GM19397 (cell line): ENCODE measurements at regions not wholly inside any gene's neighbourhood (a gene's known extent, or its start where the extent isn't known, plus 50 kb on each side); places are given as distances from the start of the nearest gene placed in this dataset.
"Not testable (repeated sequence)": the region's sequence is repeated elsewhere in the genome, so short reads cannot be mapped to it uniquely, and the experiment has no call there.

Experiments
- ATAC-seq: cut with Tn5 transposase; IDR thresholded peaks from one replicate; pipeline ENCODE4 v1.9.1; 2021; ENCODE audit warnings: mild to moderate bottlenecking, moderate library complexity; ENCODE audit not compliant: unreplicated experiment

DNA sequence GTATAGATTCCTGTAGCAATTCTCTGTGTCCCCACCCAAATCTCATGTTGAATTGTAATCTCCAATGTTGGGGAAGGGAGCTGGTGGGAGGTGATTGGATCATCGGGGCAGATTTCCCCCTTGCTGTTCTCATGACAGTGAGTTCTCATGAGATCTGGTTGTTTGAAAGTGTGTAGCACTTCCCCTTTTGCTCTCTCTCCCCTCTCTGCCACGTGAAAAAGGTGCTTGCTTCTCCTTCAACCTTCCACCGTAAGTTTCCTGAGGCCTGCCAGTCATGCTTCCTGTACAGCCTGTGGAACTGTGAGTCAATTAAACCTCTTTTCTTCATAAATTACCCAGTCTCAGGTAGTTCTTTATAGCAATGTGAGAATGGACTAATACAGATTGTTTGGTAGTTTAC is 175.3 kb upstream of the ACO1 start:
- not testable (repeated sequence) for ATAC-seq

GRCh38 chr9:32218100-32218767 is 166.2 kb upstream of the ACO1 start:
- peak; percentile 98 for ATAC-seq

GRCh38 chr9:32220750-32221149 is 163.7 kb upstream of the ACO1 start:
- ATAC-seq, result no peak

DNA sequence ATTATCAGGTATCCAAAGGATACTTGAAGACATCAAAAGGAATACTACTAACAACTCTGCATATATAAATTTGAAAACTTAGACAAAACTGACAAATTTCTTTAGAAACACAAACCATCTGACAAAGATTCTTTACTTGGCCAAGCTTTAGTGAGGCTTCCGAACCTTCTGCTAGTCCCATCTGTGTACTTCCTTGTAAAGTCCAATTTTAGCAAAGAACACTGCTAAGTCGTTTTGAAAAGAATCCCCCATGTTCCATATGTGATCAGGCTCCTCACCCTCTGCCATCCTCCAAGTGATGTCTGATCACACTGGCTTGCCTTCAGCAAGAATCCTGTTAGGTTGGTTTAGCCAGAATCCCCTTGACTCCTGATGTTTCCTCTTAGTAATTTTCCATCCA is 150.0 kb upstream of the ACO1 start:
- ATAC-seq, result no peak

- ATAC-seq, result no peak
Measured at GRCh38 chr9:32247168-32247567, 137.3 kb upstream of the ACO1 start.

GRCh38 chr9:32248189-32248712 is 136.2 kb upstream of the ACO1 start:
- no peak for ATAC-seq

- ATAC-seq, result peak; percentile 85
Measured at GRCh38 chr9:32251539-32251938, 132.9 kb upstream of the ACO1 start.

DNA sequence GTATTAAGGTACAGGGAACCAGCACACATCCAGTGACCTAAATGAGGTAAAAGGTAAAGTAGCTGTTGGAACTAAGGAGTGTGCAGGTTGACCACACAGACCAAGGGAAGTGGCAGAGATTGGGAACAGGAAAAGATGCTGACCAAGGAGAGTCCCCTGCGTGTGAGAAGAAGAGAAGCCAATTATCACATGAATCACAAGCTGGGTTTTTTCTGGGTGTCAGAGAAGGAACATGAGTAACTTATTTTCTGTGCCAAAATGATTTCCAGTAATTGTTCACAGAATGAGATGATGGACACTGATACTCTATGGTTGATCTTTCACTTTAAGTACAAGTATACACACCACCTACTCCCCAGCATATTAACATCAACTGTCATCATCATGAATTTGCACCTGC is 130.7 kb upstream of the ACO1 start:
- ATAC-seq, result no peak

DNA sequence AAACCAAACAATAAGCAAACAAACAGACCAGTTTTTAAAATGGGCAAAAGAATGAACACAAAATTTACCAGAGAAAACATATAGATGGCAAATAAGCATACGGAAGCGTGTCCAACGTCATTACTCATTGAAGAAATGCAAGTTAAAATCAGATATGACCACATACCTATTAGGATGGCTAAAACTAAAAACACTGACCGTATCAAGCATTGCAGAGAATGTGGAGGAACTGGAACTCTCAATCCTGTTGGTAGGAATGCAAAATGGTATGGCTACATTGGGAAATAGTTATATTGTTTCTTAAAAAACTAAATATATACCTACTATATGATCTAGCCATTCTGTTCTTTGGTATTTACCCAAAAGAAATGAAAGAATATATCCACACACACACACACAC is 129.4 kb upstream of the ACO1 start:
- ATAC-seq, result no peak

- ATAC-seq, result no peak
Measured at GRCh38 chr9:32258482-32258881, 126.0 kb upstream of the ACO1 start.

GRCh38 chr9:32260151-32260862 is 124.1 kb upstream of the ACO1 start:
- ATAC-seq, result no peak

GRCh38 chr9:32264170-32264864 is 120.1 kb upstream of the ACO1 start:
- no peak for ATAC-seq

DNA sequence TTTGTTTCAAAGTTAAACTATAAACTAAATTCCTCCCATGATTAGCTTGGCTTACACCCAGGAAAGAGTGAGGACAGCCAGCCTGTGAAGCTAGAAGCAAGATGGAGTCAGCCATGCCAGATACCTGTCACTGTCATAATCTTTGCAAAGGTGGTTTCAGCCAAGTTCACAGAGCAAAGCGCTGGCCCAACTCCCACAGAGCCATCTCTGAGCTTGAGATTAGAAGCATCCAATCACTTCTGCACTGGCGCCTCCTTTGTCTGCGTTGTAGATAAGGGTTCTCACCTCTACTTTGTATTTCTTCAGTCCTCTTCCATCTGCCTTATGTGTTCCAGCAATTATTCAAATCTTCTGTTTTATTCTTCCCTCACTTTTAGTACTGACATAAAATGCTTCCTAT is 119.4 kb upstream of the ACO1 start:
- no peak for ATAC-seq

DNA sequence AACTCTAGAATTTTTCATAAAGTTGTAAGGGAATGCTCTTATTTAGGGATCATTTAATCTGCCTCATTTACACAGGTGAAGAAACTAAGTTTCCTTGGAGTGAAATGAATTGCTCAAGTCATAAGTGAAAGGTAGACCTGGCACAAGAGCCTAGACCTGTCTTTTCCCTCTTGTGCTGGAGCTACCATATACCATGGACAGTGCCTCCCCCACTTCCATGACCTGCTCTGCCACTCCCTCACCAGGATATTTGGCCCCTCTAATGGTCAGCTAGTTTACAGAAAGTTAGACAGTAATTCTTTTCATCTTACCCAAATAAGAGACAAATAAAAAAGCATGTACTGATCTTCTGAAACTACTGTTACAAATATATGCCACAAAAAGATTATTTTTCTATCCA is 105.5 kb upstream of the ACO1 start:
- ATAC-seq, result no peak

DNA sequence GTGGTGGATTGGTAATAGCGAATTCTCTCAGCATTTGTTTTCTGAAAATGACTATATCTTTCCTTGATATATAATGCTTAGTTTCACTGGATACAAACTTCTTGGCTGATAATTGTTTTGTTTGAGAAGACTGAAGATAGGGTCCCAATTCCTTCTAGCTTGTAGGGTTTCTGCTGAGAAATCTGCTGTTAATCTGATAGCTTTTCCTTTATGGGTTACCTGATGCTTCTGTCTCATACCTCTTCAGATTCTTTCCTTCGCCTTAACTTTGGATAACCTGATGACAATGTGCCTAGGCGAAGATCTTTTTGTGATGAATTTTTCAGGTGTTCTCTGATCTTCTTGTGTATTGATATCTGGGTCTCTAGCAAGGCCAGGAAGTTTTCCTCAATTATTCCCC is 94.7 kb upstream of the ACO1 start:
- ATAC-seq, result no peak

- ATAC-seq, result no peak
Measured at GRCh38 chr9:32291370-32291769, 93.1 kb upstream of the ACO1 start.

- ATAC-seq, result no peak
Measured at GRCh38 chr9:32292611-32293010, 91.8 kb upstream of the ACO1 start.

GRCh38 chr9:32293091-32293490 is 91.4 kb upstream of the ACO1 start:
- no peak for ATAC-seq

DNA sequence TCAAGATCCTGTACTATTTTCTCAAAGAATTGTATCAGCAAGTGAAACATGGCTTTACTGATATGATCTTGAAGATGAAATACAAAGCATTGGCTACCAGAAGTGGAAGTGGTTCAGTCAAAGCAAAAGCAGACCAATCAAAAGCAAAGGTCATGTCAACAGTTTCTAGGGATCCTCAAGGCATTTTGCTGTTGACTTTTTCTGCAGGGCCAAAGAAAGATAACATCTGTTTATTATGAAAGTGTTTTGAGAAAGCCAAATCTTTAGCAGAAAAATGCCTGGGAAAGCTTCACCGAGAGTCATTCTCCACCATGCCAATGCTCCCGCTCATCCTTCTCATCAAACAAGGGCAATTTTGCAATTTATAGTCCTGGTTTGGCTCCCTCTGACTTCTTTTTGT is 90.3 kb upstream of the ACO1 start:
- ATAC-seq, result no peak

DNA sequence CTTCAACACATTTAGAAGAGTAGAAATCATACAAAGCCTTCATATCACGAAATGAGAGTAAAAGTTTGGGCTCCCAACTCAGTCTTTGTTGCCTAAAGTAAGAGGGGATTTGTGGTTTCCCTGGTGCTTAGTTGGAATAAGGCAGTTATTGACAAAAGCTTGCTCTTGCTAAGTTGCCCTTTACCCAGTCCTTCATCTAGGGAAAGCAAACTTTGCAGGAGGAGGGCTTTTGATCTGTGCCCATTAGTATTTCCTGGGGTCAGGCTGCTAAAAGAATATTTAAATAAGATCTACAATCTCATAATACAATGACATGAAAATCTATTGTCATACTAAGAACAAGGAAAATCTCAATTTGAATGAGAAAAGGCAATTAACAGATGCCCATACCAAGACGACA is 84.1 kb upstream of the ACO1 start:
- no peak for ATAC-seq

DNA sequence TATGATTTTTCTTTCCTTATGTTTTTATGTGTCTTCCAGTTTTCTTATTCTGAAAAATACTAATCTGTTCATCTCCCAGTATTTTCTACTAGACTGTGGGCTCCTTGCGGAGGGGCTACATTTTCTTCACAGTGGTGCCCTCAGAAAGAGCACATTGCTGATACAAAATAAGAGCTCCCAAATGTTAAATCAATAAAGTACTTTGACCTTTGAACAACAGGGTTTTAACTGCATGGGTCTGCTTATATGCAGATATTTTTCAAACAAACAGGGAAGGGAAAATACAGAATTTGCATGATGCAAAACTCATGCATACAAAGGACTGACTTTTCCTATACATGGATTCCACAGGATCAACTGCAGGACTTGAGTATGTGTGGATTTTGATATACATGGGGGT is 79.9 kb upstream of the ACO1 start:
- ATAC-seq, result no peak

- ATAC-seq, result no peak
Measured at GRCh38 chr9:32306006-32306405, 78.4 kb upstream of the ACO1 start.
